ENCODE measurements at regions not wholly inside any gene's neighbourhood (a gene's known extent, or its start where the extent isn't known, plus 50 kb on each side); places are given as distances from the start of the nearest gene placed in this dataset.

DNA sequence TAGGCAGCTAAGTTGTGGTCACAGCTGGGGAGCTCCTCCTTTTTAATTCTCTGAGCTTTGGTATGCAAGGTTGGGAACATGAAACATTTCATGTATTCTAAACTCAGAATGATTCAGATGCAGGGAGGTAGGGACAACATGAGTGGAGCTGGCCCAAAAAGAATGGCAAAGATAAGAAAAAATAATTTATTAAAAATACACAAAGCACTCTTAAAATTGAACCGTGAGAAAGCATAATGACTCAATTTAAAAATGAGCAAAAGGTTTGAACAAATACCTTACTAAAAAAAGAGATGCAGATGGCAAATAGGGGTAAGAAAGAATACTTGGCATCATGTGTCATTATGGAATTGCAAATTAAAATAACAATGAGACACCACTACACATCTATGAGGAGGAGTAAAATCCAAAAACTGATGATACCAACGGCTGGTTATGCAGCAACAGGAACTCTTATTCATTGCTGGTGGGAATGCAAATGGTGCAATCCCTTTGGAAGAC is 175.6 kb upstream of the IRX3 start:
- DNase-seq = no peak

GRCh38 chr16:54460263-54460860 is 173.8 kb upstream of the IRX3 start:
- DNase-seq = no peak

- DNase-seq = no peak
Measured at GRCh38 chr16:54459509-54460262, 173.1 kb upstream of the IRX3 start.

- no peak for DNase-seq
Measured at GRCh38 chr16:54458923-54459322, 172.3 kb upstream of the IRX3 start.

DNA sequence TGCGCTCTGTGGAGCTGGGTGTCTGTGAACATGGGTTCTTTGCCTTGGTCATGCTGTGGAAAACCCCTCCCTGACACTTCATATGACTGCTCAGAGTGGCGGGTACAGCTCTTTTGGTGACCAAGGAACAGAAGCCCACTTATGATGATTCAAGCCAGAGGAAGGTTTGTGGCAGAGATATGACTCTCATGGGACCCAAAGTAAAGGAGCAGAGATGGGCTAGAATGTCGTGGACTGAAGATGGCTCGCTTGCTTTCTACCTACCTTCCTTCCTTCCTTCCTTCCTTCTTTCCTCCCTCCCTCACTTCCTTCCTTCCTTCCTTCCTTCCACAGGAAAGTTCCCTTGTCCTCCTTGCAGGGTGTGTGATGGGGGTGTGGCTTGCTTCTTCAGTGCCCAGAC is 169.7 kb upstream of the IRX3 start:
- DNase-seq = no peak

DNA sequence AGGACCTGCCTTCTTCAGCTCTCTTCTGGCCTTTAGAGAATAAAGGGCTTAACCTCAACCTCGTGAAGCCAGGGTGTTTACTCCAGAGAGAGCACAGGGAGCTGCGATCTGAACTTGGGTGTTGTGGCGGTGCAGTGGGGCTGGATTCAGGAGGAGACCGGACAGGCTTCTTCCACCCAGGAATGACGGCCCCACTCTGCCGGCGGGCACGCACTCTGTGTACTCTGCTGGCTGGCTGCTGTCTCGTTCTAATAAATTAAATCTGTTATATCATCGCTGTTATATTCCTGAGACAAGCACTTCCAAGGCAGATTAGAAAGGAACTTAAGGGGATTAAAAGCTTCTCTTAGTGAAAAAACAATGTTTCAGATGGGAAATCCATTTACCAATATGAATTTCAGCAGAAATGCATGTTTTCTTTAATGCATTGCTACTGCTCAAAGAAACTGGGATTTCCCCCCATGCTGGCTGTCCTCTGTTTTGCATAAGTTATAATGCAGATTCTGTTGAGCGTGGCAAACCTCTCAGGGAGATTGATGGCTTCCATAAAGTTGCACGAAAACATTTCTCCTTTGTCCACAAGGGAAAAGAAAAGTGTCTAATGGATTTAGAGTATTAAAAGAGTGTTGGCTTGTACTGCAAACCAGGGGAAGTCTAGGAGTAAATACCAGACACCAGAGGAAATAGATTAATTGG is 168.6 kb upstream of the IRX3 start:
- no peak for DNase-seq

GRCh38 chr16:54454616-54455015 is 168.0 kb upstream of the IRX3 start:
- DNase-seq = no peak

GRCh38 chr16:54453871-54454270 is 167.3 kb upstream of the IRX3 start:
- no peak for DNase-seq

- no peak for DNase-seq
Measured at GRCh38 chr16:54447576-54448440, 161.2 kb upstream of the IRX3 start.

DNA sequence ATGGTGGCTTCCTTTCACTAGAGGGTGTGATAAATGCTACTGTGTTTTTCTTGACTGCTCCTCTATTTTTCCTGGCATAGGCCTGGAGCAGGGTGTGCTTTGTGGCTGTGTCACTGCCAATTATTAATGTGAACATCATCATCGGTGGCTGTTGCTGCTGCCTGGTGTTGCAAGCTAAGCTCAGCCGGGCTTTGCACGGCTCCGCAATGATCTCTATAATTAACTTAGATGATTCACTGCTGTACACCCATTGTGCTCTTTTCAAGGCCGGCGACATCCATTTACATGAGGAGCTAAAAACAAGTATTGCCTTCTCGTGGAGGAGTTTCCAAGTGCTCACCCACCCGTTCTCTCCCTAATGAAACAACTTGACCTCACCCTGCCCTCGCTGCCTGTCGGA is 160.1 kb upstream of the IRX3 start:
- DNase-seq = no peak

DNA sequence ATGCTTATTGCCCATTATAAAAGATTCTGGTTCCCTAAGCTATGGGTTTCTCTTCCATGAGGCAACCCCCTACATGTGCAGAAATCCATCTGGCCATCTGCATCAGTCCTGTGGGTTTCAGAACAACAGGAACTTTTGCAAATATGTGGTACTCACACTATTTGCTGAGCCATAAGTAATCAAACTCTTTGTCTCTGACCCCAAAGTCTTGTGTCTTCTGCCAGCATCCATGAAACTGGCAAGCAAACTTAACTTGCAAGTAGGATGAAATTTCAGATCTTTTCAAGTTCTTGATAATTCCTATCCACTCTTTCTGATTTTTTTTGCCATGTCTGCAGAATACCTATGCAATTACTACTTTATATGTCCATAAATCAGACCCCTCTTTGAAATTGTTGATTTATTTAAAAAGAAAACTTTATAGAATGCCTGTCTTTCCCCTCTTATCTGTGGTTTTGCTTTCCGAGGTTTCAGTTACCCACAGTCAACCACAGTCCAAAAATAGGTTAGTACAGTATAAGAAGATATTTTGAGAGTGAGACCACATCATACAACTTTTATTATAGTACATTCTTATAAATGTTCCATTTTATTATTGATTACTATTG is 158.4 kb upstream of the IRX3 start:
- no peak for DNase-seq

- DNase-seq = no peak
Measured at GRCh38 chr16:54443839-54444238, 157.3 kb upstream of the IRX3 start.

- DNase-seq = no peak
Measured at GRCh38 chr16:54443352-54443751, 156.8 kb upstream of the IRX3 start.

DNA sequence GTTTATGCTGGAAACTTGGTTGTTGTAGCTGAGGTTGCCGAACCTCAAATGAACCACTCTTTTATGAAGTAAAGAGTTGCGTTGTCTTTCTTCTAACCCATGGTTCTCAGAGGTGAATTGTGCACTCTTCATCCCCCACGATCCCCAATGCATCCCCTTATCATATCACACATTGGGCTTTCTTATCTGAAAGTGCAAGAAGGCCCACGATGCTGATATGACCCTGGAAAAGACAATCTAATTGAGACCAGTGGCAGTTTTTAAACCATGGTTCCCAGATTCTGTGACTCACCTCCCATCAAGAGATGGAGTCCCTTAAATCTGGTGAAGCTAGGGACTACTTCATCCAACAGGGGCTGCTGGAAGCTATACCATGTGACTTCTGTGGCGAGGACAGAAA is 156.3 kb upstream of the IRX3 start:
- DNase-seq = no peak

DNA sequence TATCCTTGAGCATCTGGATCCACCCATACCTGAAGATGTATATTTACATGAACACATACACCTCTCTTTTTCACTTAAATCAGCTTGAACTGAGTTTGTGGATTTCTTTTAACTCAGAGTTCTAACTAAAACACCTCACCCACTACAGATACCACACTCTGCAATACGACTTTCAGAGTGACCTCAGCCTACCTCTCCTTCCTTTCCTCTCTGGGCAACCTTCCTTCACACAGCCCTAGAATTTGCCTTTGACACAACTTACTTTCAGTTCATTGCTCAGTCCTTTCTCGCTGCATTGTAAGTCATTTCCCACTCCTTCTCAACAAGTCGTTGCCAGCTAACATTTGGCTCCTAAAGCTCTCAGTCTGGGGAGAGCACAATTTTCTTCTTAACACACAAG is 151.9 kb upstream of the IRX3 start:
- no peak for DNase-seq

DNA sequence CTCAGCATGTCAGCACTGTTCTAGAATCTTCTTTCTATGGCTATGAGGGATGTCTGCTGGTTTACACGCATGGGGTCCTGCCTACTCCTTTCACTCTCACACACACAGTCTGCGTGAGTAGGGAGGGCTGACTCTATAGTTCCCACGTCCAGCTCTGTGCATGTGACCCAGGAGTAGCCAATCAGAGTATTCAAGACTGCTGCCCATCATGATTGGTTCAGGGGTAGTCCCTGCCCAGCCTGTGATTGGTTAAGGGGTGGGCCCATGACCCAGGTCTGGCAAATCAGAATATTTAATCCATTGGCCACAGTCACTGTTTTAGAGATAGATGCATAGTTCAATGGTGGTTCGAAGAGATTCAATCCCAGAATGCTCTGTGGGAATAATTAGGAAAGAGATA is 151.3 kb upstream of the IRX3 start:
- DNase-seq = no peak

DNA sequence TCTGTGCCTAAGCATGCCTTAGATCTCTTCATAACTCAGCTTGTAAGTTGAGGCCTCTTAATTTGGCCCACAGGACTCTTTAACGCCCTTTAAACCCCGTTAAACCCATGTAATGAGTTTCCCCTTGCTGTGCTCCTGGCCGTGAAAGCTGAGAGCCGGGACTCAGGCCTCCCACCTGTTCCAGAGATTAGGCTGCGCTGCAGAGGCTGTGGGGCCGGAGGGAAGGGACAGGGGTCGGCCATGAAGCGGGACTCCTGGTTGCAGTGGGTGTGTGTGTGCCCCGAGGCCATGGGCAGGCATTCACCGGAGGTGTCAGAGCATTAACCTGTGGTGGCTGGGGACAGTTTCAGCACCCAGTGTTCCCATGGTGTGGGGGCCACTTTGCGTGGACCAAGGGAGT is 150.8 kb upstream of the IRX3 start:
- no peak for DNase-seq

DNA sequence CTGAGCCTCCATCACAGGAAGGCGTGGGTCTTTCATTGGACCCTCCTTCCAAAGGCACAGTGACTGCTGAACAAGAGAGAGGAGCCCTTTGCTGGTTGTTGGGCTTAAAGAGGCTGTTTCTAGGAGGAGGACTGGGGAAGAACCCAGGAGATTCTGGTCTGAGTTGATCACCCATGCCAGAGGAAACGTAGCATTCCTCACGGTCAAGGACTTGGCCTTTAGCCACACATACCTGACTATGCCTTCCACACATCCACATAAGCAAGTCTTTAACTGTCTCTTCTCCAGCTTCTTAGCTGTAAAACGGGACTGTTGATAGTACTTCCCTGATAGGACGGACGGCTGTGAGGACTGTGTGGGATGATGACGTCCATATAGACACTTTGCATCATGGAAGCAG is 149.8 kb upstream of the IRX3 start:
- no peak for DNase-seq

DNA sequence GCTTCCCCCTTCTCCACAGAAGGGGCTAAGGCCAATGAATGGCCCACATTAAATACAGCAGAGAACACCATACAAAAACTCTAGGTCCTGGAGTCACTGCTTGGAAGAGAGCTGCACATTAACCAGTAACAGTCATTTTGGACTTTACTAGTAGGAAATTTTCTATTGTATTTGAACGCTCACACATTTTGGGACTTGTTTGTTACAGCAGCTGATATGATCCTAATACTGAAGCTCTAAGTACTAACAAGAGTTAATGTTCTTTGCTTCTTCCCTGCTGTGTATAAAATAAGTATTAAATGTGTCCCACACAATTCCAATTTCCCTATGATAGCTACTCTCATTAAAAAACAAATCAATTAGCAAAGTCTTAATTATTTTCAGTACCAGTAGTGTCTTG is 148.3 kb upstream of the IRX3 start:
- no peak for DNase-seq

GRCh38 chr16:54432897-54433229 is 146.3 kb upstream of the IRX3 start:
- DNase-seq = no peak

GRCh38 chr16:54431997-54432896 is 145.7 kb upstream of the IRX3 start:
- DNase-seq = no peak
